ENCODE measurements at regions not wholly inside any gene's neighbourhood (a gene's known extent, or its start where the extent isn't known, plus 50 kb on each side); places are given as distances from the start of the nearest gene placed in this dataset.

DNA sequence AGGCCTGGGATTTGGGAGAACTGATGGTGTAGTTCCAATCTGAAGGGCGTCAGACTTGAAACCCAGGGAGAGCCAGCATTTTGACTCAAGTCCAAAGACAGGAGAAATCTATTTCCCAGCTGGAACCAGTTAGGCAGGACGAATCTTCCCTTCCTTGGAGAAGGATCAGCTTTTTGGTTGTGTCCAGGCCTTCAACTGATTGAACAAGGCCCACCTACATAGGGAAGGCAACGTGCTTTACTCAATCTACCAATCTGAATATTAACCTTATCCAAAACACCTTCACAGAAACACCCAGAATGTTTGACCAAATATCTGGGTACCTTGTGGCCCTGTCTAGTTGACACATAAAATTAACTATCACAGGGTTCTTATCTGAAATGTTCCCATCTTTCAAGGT lies 221.9 kb upstream of the DLGAP1 start:
- TF ChIP-seq POLR2A (IDR thresholded peaks at IDR 0.05; ENCODE audit: low read depth, low read length) (no peak), POLR2AphosphoS5 (IDR thresholded peaks at IDR 0.05; ENCODE audit: low read depth, low read length) (no peak), TAF1 (IDR thresholded peaks at IDR 0.05; ENCODE audit: low read depth, low read length) (no peak), PAX5 (IDR thresholded peaks at IDR 0.05; ENCODE audit: insufficient read depth, low read length, severe bottlenecking) (no peak)

All from GM12891 (cell line).